Stimulated activated naive CD4-positive, alpha-beta T cell (primary cell): ENCODE measurements at regions not wholly inside any gene's neighbourhood (a gene's known extent, or its start where the extent isn't known, plus 50 kb on each side); places are given as distances from the start of the nearest gene placed in this dataset.

Experiments used
- DNase-seq, 6 experiments: peaks; one replicate each; lab custom pipeline; 2025; lab: John Stamatoyannopoulos, UW

GRCh38 chr7:3194501-3195141, 106.4 kb upstream of the SDK1 start:
- no peak for DNase-seq

- no peak for DNase-seq
Observed at GRCh38 chr7:3195160-3195559, 105.9 kb upstream of the SDK1 start.

- DNase-seq, result no peak
Observed at GRCh38 chr7:3196629-3197400, 104.2 kb upstream of the SDK1 start.

- DNase-seq, result no peak
Observed at GRCh38 chr7:3197567-3198213, 103.4 kb upstream of the SDK1 start.

- DNase-seq, result no peak
Observed at GRCh38 chr7:3198316-3198715, 102.7 kb upstream of the SDK1 start.

DNA sequence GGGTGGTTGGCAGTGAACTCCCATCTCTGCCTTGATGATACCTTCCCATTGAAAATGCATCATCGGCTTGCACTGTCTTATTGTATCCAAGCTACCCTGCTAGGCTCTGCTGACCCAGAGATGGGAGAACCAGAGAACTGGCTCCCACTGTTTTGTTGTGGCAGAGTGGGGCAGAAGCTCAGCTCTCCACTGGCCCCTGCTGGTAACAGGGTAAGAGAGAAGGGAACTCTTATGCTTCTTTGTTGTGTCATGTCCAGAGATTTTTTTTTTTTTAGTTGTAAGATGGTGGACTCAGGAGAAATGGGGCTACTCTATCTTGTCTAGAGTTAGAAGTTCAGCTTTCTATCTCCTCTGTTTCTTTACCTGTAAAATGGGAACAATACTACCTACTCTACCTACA, 100.5 kb upstream of the SDK1 start:
- DNase-seq, result peak in 1 of 6 experiments; percentile 2

- no peak for DNase-seq
Observed at GRCh38 chr7:3201306-3201705, 99.7 kb upstream of the SDK1 start.

- no peak for DNase-seq
Observed at GRCh38 chr7:3201937-3202710, 98.9 kb upstream of the SDK1 start.

DNA sequence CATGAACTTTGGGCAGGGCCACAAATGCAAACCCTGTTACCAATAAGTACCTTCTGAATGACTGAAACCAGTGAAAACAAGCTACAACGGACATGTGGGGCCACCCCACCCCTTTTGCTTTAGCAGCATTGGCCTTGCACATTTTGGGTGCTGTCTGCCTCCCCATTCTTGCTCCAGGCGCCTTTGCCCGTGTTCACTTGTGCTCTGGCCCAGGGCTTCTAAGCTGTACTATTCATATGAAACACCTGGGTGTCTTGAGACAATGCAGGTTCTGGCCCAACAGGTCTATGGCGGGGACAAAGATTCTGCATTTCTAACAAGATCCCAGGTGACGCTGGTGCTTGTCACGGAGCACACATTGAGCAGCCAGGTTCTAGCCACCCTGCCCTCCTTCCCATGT, 96.5 kb upstream of the SDK1 start:
- no peak for DNase-seq

DNA sequence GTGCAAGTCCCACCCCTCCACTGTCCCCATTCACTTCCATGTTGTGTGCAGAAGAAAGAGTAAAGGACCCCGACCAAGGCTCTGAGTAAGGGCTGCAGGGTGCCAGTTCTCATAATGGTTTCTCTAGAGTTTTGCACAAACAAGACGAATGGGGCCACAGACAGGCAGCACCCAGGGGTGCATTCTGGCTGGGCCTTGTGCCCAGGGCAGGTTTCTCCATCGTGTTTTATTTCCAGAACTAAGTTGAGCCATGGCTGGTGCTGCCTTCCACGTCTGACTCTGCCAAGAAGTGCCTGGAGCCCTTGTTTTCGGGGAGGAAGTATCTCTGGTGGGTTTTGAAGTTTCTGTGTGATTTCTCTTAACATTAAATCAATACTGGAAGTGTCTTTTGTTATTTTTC, 95.0 kb upstream of the SDK1 start:
- DNase-seq, result no peak

- no peak for DNase-seq
Observed at GRCh38 chr7:3206771-3207191, 94.3 kb upstream of the SDK1 start.

- DNase-seq, result no peak
Observed at GRCh38 chr7:3207387-3207902, 93.6 kb upstream of the SDK1 start.

- DNase-seq, result no peak
Observed at GRCh38 chr7:3210531-3210930, 90.5 kb upstream of the SDK1 start.

DNA sequence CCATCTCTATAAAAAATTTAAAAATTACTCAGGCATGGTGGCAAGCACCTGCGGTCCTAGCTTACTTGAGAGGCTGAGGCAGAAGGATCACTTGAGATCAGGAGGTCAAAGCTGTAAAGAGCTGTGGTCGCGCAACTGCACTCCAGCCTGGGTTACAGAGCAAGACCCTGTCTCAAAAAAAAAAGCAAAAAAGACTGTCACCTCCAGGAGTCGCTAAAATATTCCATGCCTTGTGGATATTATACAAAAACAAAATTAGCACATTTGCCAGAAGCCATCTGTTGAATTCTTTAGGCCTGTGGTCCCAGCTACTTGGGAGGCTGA, 87.0 kb upstream of the SDK1 start:
- no peak for DNase-seq

- DNase-seq, result no peak
Observed at GRCh38 chr7:3215624-3216585, 85.1 kb upstream of the SDK1 start.

DNA sequence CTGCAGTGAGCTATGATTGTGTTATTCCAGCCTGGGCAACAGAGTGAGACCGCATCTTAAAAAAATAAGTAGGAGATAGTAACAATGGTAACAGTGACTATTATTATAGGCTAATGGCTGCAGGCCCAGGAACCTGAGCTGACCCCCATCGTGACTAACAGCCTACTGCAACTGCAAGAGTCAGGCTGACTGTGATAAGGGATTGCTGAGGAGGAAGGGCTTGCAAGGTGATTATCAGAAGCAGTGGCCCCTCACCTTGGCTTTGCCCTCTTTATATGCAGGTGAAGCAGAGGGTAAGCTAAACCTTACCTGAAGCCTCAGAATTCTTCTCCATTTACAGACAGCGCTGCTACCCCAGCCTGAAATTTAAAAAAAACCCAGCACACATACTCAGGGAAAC, 83.9 kb upstream of the SDK1 start:
- no peak for DNase-seq

DNA sequence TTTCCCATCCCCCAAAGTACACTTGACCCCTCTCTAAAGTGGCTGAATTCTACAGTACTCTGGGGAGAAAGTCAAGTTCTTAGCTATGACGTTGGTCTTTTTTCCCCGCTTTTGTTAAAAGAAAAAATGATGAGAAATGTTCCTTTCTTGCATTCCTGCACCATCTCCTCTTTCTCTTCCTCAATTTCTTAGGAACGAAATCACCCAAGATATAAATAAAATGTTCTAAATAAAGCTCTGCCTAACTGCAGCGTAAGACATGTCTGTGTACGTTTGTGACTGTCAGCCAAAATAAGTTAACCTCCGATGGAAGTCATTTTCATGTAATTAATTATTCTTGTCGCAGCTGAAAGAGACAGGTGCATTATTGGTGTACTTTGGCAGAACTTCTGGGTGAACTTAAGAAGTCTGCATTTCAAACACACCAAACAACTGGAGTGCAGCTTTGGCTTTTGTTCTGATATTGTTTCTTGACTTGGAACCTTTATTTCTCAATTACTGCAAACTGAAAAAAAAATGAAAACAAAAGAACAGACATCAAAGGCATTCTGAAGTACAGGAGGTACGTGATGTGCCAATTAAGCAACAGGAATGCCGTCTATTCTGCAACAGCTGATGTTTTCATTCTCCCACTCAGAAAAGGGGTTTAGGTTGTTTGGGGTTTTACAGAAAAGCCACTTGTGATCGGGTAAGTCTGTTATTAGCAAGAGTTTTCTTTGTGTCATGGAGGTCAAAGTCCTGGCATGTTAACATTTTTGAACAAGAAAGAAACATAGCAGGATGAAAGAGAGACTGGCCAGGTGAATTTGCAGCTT, 82.4 kb upstream of the SDK1 start:
- DNase-seq, result no peak

DNA sequence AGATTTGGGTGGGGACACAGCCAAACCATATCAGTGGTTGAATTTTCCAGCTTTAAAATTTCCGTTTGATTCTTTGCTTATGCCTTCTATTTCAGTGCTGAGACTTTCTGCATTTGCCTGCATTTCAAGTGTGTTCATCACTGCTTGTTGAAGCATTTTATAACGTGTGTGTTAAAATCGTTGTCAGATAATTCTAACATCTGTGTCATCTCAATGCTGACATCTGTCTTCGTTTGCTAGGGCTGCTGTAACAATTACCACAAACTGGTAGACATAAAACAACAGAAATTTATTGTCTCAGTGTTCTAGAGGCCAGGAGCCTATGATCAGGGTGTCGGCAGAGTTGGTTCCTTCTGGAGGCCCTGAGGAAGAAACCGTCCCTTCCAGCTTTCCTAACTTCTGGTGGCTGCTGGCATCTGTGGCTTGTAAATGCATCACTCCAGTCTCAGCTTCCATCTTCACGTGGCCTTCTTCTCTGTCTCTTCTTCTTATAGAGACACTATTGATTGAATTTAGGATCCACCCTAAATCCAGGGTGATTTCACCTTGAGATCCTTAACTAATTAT, 71.1 kb upstream of the SDK1 start:
- DNase-seq, result no peak

GRCh38 chr7:3230908-3231307, 70.1 kb upstream of the SDK1 start:
- no peak for DNase-seq

GRCh38 chr7:3232228-3232627, 68.8 kb upstream of the SDK1 start:
- no peak for DNase-seq
